Smooth muscle cell (in vitro differentiated cells): ENCODE measurements at regions not wholly inside any gene's neighbourhood (a gene's known extent, or its start where the extent isn't known, plus 50 kb on each side); places are given as distances from the start of the nearest gene placed in this dataset.

ENCODE experiments used
- DNase-seq: peaks from one replicate; lab custom pipeline; 2025; ENCODE audit not compliant: unreplicated experiment; lab: John Stamatoyannopoulos, UW
- H2AFZ ChIP-seq: fragments of 200-600 bp; sonication (generic); 2 replicates; pipeline ENCODE4 v1.6.0; 2016; ENCODE audit warnings: antibody characterized with exemption, low read depth, mild to moderate bottlenecking
- H3F3A ChIP-seq: fragments of 200-600 bp; sonication (generic); 2 replicates; pipeline ENCODE4 v1.6.0; 2017; ENCODE audit warnings: antibody characterized with exemption, low read depth
- H3K27ac ChIP-seq: fragments of 200-600 bp; sonication (generic); 2 replicates; pipeline ENCODE4 v1.5.1; 2016; ENCODE audit warnings: low read depth, mild to moderate bottlenecking
- H3K27me3 ChIP-seq: fragments of 200-600 bp; sonication (generic); 2 replicates; pipeline ENCODE4 v1.6.1; 2016; ENCODE audit warnings: low read depth, mild to moderate bottlenecking
- H3K36me3 ChIP-seq: fragments of 200-600 bp; sonication (generic); 2 replicates; pipeline ENCODE4 v1.5.1; 2016; ENCODE audit warnings: low read depth
- H3K4me1 ChIP-seq: fragments of 200-600 bp; sonication (generic); 2 replicates; pipeline ENCODE4 v1.5.1; 2016; ENCODE audit warnings: low read depth
- H3K4me2 ChIP-seq: fragments of 200-600 bp; sonication (generic); 2 replicates; pipeline ENCODE4 v1.6.0; 2016; ENCODE audit warnings: mild to moderate bottlenecking
- H3K4me3 ChIP-seq: fragments of 200-600 bp; sonication (generic); 2 replicates; pipeline ENCODE4 v1.5.1; 2016; ENCODE audit warnings: mild to moderate bottlenecking
- H3K79me2 ChIP-seq: fragments of 200-600 bp; sonication (generic); 2 replicates; pipeline ENCODE4 v1.6.0; 2016; ENCODE audit warnings: low read depth, mild to moderate bottlenecking
- H3K9ac ChIP-seq: fragments of 200-600 bp; sonication (generic); 2 replicates; pipeline ENCODE4 v1.6.0; 2016; ENCODE audit warnings: low read depth
- H3K9me3 ChIP-seq: fragments of 200-600 bp; sonication (generic); replicated peaks from 2 replicates; pipeline ENCODE4 v1.5.1; 2016; ENCODE audit warnings: low read depth
- H4K20me1 ChIP-seq: fragments of 200-600 bp; sonication (generic); 2 replicates; pipeline ENCODE4 v1.6.0; 2016; ENCODE audit warnings: low read depth
- CTCF ChIP-seq: fragments of 200-600 bp; sonication (generic); IDR thresholded peaks from 2 replicates; pipeline ENCODE4 v1.5.1; 2017; ENCODE audit warnings: borderline replicate concordance, mild to moderate bottlenecking, antibody characterized with exemption; ENCODE audit not compliant: insufficient read depth, poor library complexity, severe bottlenecking
- WGBS: methylation state at CpG from one replicate; pipeline ENCODE4 v1.1.7; 2016; ENCODE audit warnings: low lambda C conversion rate; 5-methylcytosine and 5-hydroxymethylcytosine counted together

GRCh38 chr13:100933841-100934240 is 259.2 kb upstream of the TMTC4 start:
- TF ChIP-seq CTCF: no peak
- no peak overlapping the region for H3K4me3 ChIP-seq
- H3K36me3 ChIP-seq: no peaks in the 10 kb centered on the region
- H3K9ac ChIP-seq: no peak overlapping the region
- H2AFZ ChIP-seq: no peak overlapping the region
- DNase-seq: no peak
- WGBS: 100% methylated on average over 1 of the region's 1 CpG
- no peaks in the 10 kb centered on the region for H3F3A ChIP-seq
- H3K4me2 ChIP-seq: no peak overlapping the region
- no peak overlapping the region for H3K27ac ChIP-seq
- no peaks in the 10 kb centered on the region for H4K20me1 ChIP-seq
- H3K27me3 ChIP-seq: peaks cover 15% of the 10 kb centered on the region
- no peaks in the 10 kb centered on the region for H3K4me1 ChIP-seq
- no peaks in the 10 kb centered on the region for H3K79me2 ChIP-seq
- no peaks in the 10 kb centered on the region for H3K9me3 ChIP-seq

GRCh38 chr13:100922599-100922998 is 248.0 kb upstream of the TMTC4 start:
- no peak overlapping the region for H3K4me2 ChIP-seq
- no peak overlapping the region for H3K9ac ChIP-seq
- no peaks in the 10 kb centered on the region for H3K36me3 ChIP-seq
- no peaks in the 10 kb centered on the region for H3K79me2 ChIP-seq
- no peaks in the 10 kb centered on the region for H3K4me1 ChIP-seq
- H2AFZ ChIP-seq: no peak overlapping the region
- no peaks in the 10 kb centered on the region for H4K20me1 ChIP-seq
- no peaks in the 10 kb centered on the region for H3F3A ChIP-seq
- peaks cover 5% of the 10 kb centered on the region for H3K27me3 ChIP-seq
- 86% methylated on average over 3 of the region's 3 CpGs for WGBS
- no peak overlapping the region for H3K27ac ChIP-seq
- H3K4me3 ChIP-seq: no peak overlapping the region
- no peak for DNase-seq
- no peaks in the 10 kb centered on the region for H3K9me3 ChIP-seq
- TF ChIP-seq CTCF: no peak

DNA sequence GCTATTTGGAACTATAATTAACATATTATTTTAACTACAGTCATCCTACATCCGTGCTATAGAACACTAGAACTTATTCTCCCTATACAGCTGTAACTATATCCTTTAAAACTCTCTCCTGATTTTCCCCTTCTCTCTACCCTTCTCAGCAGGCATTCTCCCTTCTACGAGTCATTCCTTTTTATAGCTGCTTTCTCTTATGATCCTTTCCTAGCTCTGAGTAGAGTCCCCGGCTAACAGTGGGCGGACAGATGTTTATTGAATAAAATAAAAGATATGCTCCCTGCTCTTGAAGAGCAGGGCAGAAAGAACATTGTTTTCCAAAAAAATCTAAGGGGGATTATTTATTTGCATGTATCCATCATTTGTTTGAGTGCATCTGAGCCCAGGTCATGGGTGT is 246.5 kb upstream of the TMTC4 start:
- no peak overlapping the region for H2AFZ ChIP-seq
- H3K27me3 ChIP-seq: peaks cover 5% of the 10 kb centered on the region
- no peak overlapping the region for H3K4me2 ChIP-seq
- DNase-seq: no peak
- no peak overlapping the region for H3K4me3 ChIP-seq
- H3F3A ChIP-seq: no peaks in the 10 kb centered on the region
- TF ChIP-seq CTCF: no peak
- WGBS: 53% methylated on average over 4 of the region's 4 CpGs
- no peaks in the 10 kb centered on the region for H3K4me1 ChIP-seq
- H4K20me1 ChIP-seq: no peaks in the 10 kb centered on the region
- H3K36me3 ChIP-seq: no peaks in the 10 kb centered on the region
- no peak overlapping the region for H3K9ac ChIP-seq
- H3K79me2 ChIP-seq: no peaks in the 10 kb centered on the region
- H3K27ac ChIP-seq: no peak overlapping the region
- H3K9me3 ChIP-seq: no peaks in the 10 kb centered on the region

DNA sequence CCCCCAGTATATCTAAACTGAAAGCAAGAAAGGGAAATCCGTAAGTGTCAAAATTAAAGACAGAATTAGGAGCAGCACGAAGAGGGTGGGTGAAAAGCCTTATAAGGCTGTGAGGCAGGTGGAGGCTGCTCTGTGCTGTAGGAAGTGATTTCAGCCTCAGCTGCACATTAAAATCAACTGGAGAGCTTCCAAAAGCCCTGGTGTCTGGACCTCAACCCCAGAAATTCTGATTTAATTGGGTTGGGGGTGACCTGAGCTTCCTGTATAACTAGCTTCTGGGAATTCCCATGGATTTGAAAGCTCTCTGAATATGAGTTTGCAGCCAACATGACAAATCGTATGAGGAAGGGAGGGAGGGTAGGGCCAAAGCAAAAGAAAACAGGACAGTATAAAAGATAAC is 242.4 kb upstream of the TMTC4 start:
- Histone ChIP-seq H3K27me3 (no peaks in the 10 kb centered on the region), H3F3A (no peaks in the 10 kb centered on the region), H3K4me2 (no peak overlapping the region), H2AFZ (no peak overlapping the region), H3K36me3 (no peaks in the 10 kb centered on the region), H3K9ac (no peak overlapping the region), H3K9me3 (no peaks in the 10 kb centered on the region), H4K20me1 (no peaks in the 10 kb centered on the region), H3K79me2 (no peaks in the 10 kb centered on the region), H3K27ac (no peak overlapping the region), H3K4me1 (no peaks in the 10 kb centered on the region), H3K4me3 (no peak overlapping the region)
- WGBS: 91% methylated on average over 3 of the region's 3 CpGs
- DNase-seq: no peak
- TF ChIP-seq CTCF: no peak
